Endothelial cell of umbilical vein (primary cell): ENCODE measurements at regions not wholly inside any gene's neighbourhood (a gene's known extent, or its start where the extent isn't known, plus 50 kb on each side); places are given as distances from the start of the nearest gene placed in this dataset.

Source experiments
- BruUV-seq: library from RNA; stranded (reverse); fragments of 400-500 nt; replicated peaks from 2 replicates; lab custom pipeline; 2021; lab: Mats Ljungman, UMichigan
- CTCF ChIA-PET: fragments of 300-600, 350-600 bp; sonication (Branson Sonifier 250); formaldehyde crosslinking; loops from one replicate; lab custom pipeline; 2021; ENCODE audit warnings: antibody characterized with exemption, inconsistent platforms; lab: Charles Lee
- POLR2A ChIA-PET: fragments of 300-600, 350-600 bp; sonication (Branson Sonifier 250); formaldehyde crosslinking; loops from one replicate; lab custom pipeline; 2021; ENCODE audit warnings: antibody characterized with exemption, inconsistent platforms; lab: Charles Lee
- DNase-seq: peaks from one replicate; pipeline ENCODE4 v3.0.0-alpha.2; 2011; ENCODE audit warnings: low read depth, low spot score
- FAIRE-seq: peaks from 2 replicates; lab custom pipeline; 2011; peaks lifted over from hg19 to GRCh38; lab: Jason Lieb, UNC
- H2AFZ ChIP-seq: 2 replicates; pipeline ENCODE4 v1.6.0; 2012; ENCODE audit warnings: low read depth, low read length, control low read depth, inconsistent platforms
- H3K27ac ChIP-seq: 2 replicates; pipeline ENCODE4 v1.5.1; 2011; ENCODE audit warnings: low read depth, mild to moderate bottlenecking, control low read depth, low read length, moderate library complexity; ENCODE audit not compliant: insufficient read depth
- H3K27me3 ChIP-seq, 2 experiments: 2 replicates each; pipeline versions ENCODE4 v1.6.0 to v1.6.1; 2011; ENCODE audit warnings: low read length in 2 of 2, mixed read lengths in 1 of 2; ENCODE audit not compliant: control insufficient read depth in 2 of 2, insufficient read depth in 2 of 2
- H3K36me3 ChIP-seq, 2 experiments: 2 replicates in 1 of 2; 3 replicates in 1 of 2; pipeline ENCODE4 v1.5.1; 2011; ENCODE audit warnings: low read length in 2 of 2, mild to moderate bottlenecking in 1 of 2, moderate library complexity in 1 of 2; ENCODE audit not compliant: control insufficient read depth in 2 of 2, insufficient read depth in 2 of 2; ENCODE audit errors: extremely low read depth in 1 of 2
- H3K4me1 ChIP-seq: 3 replicates; pipeline ENCODE4 v1.5.1; 2011; ENCODE audit warnings: mild to moderate bottlenecking, low read length; ENCODE audit not compliant: control insufficient read depth, insufficient read depth; ENCODE audit errors: extremely low read depth
- H3K4me2 ChIP-seq: 2 replicates; pipeline ENCODE4 v1.6.1; 2011; ENCODE audit warnings: low read length, control low read depth, mixed read lengths; ENCODE audit not compliant: insufficient read depth
- H3K4me3 ChIP-seq, 3 experiments: fragments of 200-600 bp in 1 of 3; sonication (generic), shearing (Covaris generic) in 1 of 3; replicated peaks in 1 of 3; 2 replicates each; pipeline ENCODE4 v1.5.1; 2011 to 2016; ENCODE audit warnings: control low read depth in 3 of 3, low read length in 3 of 3, mild to moderate bottlenecking in 2 of 3, inconsistent platforms in 1 of 3, low read depth in 1 of 3, moderate library complexity in 1 of 3; ENCODE audit not compliant: insufficient read depth in 1 of 3
- H3K79me2 ChIP-seq: 2 replicates; pipeline ENCODE4 v1.6.0; 2012; ENCODE audit warnings: low read length, inconsistent platforms; ENCODE audit not compliant: control insufficient read depth, insufficient read depth
- H3K9ac ChIP-seq: replicated peaks from 2 replicates; pipeline ENCODE3; 2011; ENCODE audit warnings: low read length, control low read depth; ENCODE audit not compliant: insufficient read depth; ENCODE audit errors: extremely low read depth
- H3K9me1 ChIP-seq: replicated peaks from 3 replicates; pipeline ENCODE4 v1.6.0; 2011; ENCODE audit warnings: mild to moderate bottlenecking, low read length; ENCODE audit not compliant: control insufficient read depth, insufficient read depth; ENCODE audit errors: extremely low read depth
- H3K9me3 ChIP-seq: replicated peaks from 2 replicates; pipeline ENCODE4 v1.5.1; 2012; ENCODE audit warnings: low read length, inconsistent platforms; ENCODE audit not compliant: control insufficient read depth, insufficient read depth
- H4K20me1 ChIP-seq: replicated peaks from 2 replicates; pipeline ENCODE3; 2011; ENCODE audit warnings: mild to moderate bottlenecking, low read length; ENCODE audit not compliant: control insufficient read depth, insufficient read depth; ENCODE audit errors: extremely low read depth
- CTCF ChIP-seq, 2 donors: IDR thresholded peaks; 1 replicate in 1 of 2; 2 replicates in 1 of 2; pipeline ENCODE4 v1.5.1; 2011; ENCODE audit warnings: low read length in 2 of 2, mild to moderate bottlenecking in 2 of 2, moderate library complexity in 2 of 2, control low read depth in 1 of 2, inconsistent platforms in 1 of 2, low read depth in 1 of 2; ENCODE audit not compliant: insufficient read depth in 1 of 2; ENCODE audit errors: extremely low read depth in 1 of 2
- EZH2 ChIP-seq: IDR thresholded peaks from 2 replicates; pipeline ENCODE4 v1.6.1; 2012; ENCODE audit warnings: borderline replicate concordance, low read depth, mild to moderate bottlenecking, moderate library complexity, low read length, inconsistent platforms; ENCODE audit not compliant: severe bottlenecking
- FOS ChIP-seq: IDR thresholded peaks from 2 replicates; pipeline ENCODE4 v1.6.1; 2011; ENCODE audit warnings: mild to moderate bottlenecking, low read length, moderate library complexity, borderline replicate concordance; ENCODE audit not compliant: insufficient read depth
- JUN ChIP-seq: IDR thresholded peaks from 2 replicates; pipeline ENCODE4 v1.6.1; 2011; ENCODE audit warnings: borderline replicate concordance, low read depth; ENCODE audit not compliant: insufficient read length, insufficient read depth
- MAX ChIP-seq: IDR thresholded peaks from 2 replicates; pipeline ENCODE4 v1.6.1; 2011; ENCODE audit not compliant: insufficient read depth, insufficient read length
- MYC ChIP-seq: IDR thresholded peaks from one replicate; pipeline ENCODE4 v1.6.1; 2011; ENCODE audit warnings: mild to moderate bottlenecking, low read depth, low read length
- POLR2A ChIP-seq: IDR thresholded peaks from 2 replicates; pipeline ENCODE4 v1.6.1; 2012; ENCODE audit warnings: low read depth, mild to moderate bottlenecking, control low read depth, low read length
- POLR2AphosphoS5 ChIP-seq: IDR thresholded peaks from 2 replicates; pipeline ENCODE4 v1.6.1; 2012; ENCODE audit warnings: low read depth, mild to moderate bottlenecking, control low read depth, low read length, moderate library complexity; ENCODE audit not compliant: insufficient read depth
- dilution Hi-C: fragments of 300-500 bp; cut with MboI; formaldehyde crosslinking; loops from one replicate; pipeline ENCODE4 v1.15.0; 2019; ENCODE audit warnings: low sequenced_read_pairs; ENCODE audit not compliant: extremely low pct_ligation_motif_present
- intact Hi-C: fragments of 100-400 bp; cut with micrococcal nuclease; formaldehyde crosslinking; loops from one replicate; pipeline ENCODE4 v1.10.0; 2022

GRCh38 chr2:223294756-223295155 is 242.8 kb downstream of the KCNE4 start:
- Histone ChIP-seq H2AFZ (no peak overlapping the region), H3K9ac (no peak overlapping the region), H3K4me2 (no peak overlapping the region), H3K27ac (no peak overlapping the region), H3K36me3 (no peaks in the 10 kb centered on the region), H4K20me1 (no peaks in the 10 kb centered on the region), H3K9me3 (no peaks in the 10 kb centered on the region), H3K4me3 (no peak overlapping the region), H3K4me1 (no peaks in the 10 kb centered on the region), H3K79me2 (no peaks in the 10 kb centered on the region), H3K9me1 (no peaks in the 10 kb centered on the region), H3K27me3 (no peaks in the 10 kb centered on the region)
- dilution Hi-C loops (no loop called here), intact Hi-C loops (loop anchor here (1.0 kb wide), 1 partner anchor 22 kb away; no protein-coding TSS in a partner anchor)
- ChIA-PET POLR2A (no interaction called here), CTCF (interaction anchor here (1.1 kb wide), 1 partner anchor 12 kb away, joined by 3 read pairs; no protein-coding TSS in a partner anchor)
- no peak for DNase-seq
- no peak for FAIRE-seq
- BruUV-seq = no TSS peak
- TF ChIP-seq MYC (no peak), POLR2A (no peak), JUN (no peak), MAX (no peak), POLR2AphosphoS5 (no peak), FOS (no peak), EZH2 (no peak), CTCF (IDR thresholded peaks at IDR 0.05; ENCODE audit: extremely low read depth in 1 of 2, insufficient read depth in 1 of 2, low read depth in 1 of 2, low read length in 2 of 2) (no peak)
